ENCODE measurements at regions not wholly inside any gene's neighbourhood (a gene's known extent, or its start where the extent isn't known, plus 50 kb on each side); places are given as distances from the start of the nearest gene placed in this dataset.

DNA sequence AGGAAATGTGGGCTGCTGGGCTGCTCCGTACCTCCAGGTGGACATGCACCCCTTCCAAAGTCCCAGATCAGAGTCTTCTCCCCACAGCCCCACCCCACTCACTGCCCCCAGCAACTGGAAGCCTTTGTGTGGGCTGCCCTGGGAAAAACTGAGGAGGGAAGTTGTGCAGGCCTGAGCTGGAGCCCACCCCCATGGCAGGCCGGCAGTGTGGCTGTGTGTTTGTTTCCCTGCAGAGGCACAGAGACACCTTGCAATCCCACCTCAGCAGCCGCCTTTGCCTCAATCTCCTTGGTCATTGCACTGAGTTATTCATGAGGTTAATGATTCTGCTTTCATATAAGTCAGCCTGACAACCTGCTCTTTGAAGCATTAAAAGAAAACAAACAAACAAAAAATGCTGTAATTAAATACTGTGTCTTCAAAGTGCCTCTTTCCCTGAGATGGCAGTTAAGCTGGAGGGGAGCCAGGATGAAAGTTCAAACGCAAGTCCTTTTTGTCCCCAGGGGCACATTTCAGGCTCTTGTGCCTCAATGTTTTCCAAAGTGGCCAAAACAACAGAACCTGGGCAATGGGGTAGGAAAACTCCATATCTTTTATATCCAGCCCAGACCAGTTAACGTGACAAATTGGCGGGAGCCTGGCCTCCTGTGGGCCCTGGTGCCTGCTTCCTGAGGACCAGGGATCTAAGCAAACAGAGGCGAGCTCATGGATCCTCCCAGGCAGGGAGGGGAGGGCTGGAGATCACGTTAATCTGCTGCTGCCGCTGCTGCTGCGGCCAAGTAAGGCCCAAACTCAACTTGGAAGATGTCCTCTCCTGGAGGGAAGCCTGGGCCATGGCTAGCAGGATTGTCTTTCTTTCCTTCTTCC lies 51.9 kb upstream of the TSPAN11 start:
- Histone ChIP-seq H3K27me3 (peaks cover under 1% of the 10 kb centered on the region; the same call in 1 of the 2 replicates), H3K9me3 (no peaks in the 10 kb centered on the region), H3K36me3 (no peaks in the 10 kb centered on the region), H3K4me3 (ENCODE audit: low read depth, low read length) (no peak overlapping the region), H3K4me1 (no peaks in the 10 kb centered on the region)
- DNase-seq, result peak; percentile 17
- TF ChIP-seq, protein P1, sequence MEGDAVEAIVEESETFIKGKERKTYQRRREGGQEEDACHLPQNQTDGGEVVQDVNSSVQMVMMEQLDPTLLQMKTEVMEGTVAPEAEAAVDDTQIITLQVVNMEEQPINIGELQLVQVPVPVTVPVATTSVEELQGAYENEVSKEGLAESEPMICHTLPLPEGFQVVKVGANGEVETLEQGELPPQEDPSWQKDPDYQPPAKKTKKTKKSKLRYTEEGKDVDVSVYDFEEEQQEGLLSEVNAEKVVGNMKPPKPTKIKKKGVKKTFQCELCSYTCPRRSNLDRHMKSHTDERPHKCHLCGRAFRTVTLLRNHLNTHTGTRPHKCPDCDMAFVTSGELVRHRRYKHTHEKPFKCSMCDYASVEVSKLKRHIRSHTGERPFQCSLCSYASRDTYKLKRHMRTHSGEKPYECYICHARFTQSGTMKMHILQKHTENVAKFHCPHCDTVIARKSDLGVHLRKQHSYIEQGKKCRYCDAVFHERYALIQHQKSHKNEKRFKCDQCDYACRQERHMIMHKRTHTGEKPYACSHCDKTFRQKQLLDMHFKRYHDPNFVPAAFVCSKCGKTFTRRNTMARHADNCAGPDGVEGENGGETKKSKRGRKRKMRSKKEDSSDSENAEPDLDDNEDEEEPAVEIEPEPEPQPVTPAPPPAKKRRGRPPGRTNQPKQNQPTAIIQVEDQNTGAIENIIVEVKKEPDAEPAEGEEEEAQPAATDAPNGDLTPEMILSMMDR (IDR thresholded peaks at IDR 0.05; ENCODE audit: low read depth, low read length), result no peak

DNA sequence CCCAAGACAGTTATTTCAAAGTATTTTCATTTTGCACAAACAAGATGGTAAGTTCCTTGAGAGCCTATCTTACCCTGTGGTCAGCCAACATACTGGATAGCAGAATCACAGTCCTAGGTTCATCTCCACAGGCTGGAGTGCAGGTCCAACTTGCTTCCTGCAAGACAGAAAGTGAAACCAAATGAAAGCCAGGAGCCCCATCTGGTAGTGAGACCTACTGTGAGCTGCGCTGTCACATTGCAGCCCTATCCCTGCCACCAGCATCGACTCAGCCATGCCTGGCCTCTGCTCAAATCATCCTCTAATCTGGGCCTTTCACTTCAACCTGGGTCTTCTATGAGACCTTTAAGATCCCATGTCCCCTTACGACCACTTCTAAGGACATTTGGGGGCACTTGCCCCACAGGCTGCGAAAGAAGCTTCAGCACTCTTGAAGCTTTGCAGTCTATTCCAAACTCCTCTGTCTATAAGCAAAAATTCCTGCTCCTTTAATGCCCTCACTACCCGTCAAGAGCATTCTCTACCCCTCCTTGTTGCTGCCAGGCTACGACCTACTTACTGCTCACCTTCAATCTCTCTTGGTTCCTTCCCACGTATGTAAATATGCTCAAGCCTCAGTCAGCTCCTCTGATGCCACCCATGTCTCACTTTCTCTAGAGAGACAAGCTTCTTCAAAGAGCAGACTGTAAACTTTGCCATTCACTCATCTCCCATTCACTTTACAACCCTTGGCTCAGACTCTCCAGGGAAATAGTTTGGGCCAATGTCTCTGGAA lies 55.9 kb upstream of the TSPAN11 start:
- TF ChIP-seq, protein P1 (IDR thresholded peaks at IDR 0.05; ENCODE audit: low read depth, low read length), result no peak
- H3K4me3 ChIP-seq (ENCODE audit: low read depth, low read length), result no peak overlapping the region
- H3K27me3 ChIP-seq, result no peaks in the 10 kb centered on the region
- no peaks in the 10 kb centered on the region for H3K9me3 ChIP-seq
- no peak for DNase-seq
- H3K36me3 ChIP-seq, result no peaks in the 10 kb centered on the region
- no peaks in the 10 kb centered on the region for H3K4me1 ChIP-seq

DNA sequence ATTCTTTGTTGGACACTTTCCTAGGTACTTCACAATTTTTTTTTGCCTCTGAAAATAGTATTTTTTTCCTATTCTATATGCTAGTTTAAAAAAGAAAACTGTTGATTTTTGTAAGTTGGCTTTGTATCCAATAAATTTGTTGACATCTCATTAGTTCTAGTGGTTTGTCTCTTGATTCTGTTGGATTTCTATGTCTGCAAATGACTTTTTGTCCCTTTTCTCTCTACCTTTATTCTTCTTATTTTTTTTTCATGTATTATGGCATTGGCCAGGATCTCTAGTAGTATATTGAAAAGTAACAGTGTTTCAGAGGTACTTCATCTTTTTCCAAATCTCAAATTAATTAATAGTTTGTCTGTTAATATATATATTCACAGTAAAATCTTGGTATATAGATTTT lies 59.1 kb upstream of the TSPAN11 start:
- H3K27me3 ChIP-seq, result no peaks in the 10 kb centered on the region
- H3K36me3 ChIP-seq, result no peaks in the 10 kb centered on the region
- DNase-seq, result no peak
- no peaks in the 10 kb centered on the region for H3K9me3 ChIP-seq
- TF ChIP-seq, protein P1 (IDR thresholded peaks at IDR 0.05; ENCODE audit: low read depth, low read length), result no peak
- no peaks in the 10 kb centered on the region for H3K4me1 ChIP-seq
- no peak overlapping the region for H3K4me3 ChIP-seq (ENCODE audit: low read depth, low read length)

DNA sequence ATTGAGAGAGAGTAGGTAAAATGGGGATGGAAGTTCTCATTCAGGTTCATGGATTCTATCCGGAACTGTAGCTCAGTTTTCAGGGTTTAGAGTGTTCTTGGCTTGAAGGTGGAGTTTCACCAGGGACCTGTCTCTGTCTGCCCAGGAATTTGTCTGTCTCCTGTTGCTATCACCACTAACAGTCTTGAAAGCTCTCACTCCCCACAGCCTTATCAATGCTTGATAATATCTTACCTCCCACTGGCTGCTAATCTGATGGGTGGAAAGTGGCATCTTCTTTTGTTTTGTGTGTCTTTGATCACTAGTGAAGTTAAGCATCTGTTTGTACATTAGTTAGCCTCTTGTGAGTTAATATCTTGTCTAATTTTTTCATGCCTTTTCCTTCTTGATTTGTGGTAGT lies 60.3 kb upstream of the TSPAN11 start:
- Histone ChIP-seq H3K4me3 (ENCODE audit: low read depth, low read length) (no peak overlapping the region), H3K27me3 (no peaks in the 10 kb centered on the region), H3K9me3 (no peaks in the 10 kb centered on the region), H3K4me1 (no peaks in the 10 kb centered on the region), H3K36me3 (no peaks in the 10 kb centered on the region)
- DNase-seq, result no peak
- TF ChIP-seq, protein P1 (IDR thresholded peaks at IDR 0.05; ENCODE audit: low read depth, low read length), result no peak

DNA sequence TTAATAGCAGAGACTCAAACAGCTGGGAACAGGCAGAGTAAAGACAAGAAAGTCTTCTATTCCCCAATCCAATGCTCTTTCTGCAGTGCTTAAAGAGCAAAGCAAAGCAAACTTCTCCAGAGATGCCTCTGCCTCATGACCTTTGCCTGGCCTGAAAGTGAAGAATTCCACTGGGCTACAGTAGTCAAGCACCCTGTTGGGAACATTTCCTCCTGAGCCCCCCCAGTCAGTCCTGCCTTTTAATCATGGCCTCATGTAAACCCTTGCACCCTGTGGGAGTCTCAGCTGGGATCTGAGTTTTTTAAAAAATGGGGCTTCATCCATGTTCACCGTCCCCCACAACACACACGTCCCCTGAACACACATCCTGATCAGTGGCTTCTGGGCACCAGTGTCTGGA lies 62.7 kb upstream of the TSPAN11 start:
- no peaks in the 10 kb centered on the region for H3K36me3 ChIP-seq
- TF ChIP-seq, protein P1 (IDR thresholded peaks at IDR 0.05; ENCODE audit: low read depth, low read length), result no peak

DNA sequence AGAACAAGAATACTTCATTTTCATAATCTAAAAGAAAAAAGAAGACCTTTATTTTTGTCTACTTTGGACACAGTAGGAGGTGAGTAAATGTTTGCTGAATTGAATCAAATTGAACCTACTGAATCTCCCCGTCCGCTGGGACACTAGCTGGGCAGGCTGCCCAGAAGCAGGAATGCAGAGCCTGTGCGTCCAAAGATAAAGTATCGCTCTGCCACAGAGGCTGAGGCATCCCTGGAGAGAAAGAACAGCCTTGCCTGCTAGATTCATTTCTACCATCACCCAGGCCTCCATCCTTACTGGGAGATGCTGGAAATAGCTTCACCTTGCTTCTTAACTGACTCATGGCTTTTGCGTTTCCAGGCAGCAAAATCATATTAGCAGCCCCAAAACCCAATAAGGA lies 64.1 kb upstream of the TSPAN11 start:
- DNase-seq, result peak; percentile 81
- TF ChIP-seq, protein P1 (IDR thresholded peaks at IDR 0.05; ENCODE audit: low read depth, low read length), result no peak
- no peak overlapping the region for H3K4me3 ChIP-seq (ENCODE audit: low read depth, low read length)

More for the DNA sequence above, 62.7 kb upstream of the TSPAN11 start:
- no peak for DNase-seq
- no peaks in the 10 kb centered on the region for H3K27me3 ChIP-seq
- H3K4me3 ChIP-seq (ENCODE audit: low read depth, low read length), result no peak overlapping the region
- H3K9me3 ChIP-seq, result no peaks in the 10 kb centered on the region
- H3K4me1 ChIP-seq, result no peaks in the 10 kb centered on the region

More for the DNA sequence above, 64.1 kb upstream of the TSPAN11 start:
- H3K36me3 ChIP-seq, result no peaks in the 10 kb centered on the region
- H3K27me3 ChIP-seq, result no peaks in the 10 kb centered on the region
- no peaks in the 10 kb centered on the region for H3K9me3 ChIP-seq
- no peaks in the 10 kb centered on the region for H3K4me1 ChIP-seq
